PC-3 (cell line): ENCODE measurements at regions not wholly inside any gene's neighbourhood (a gene's known extent, or its start where the extent isn't known, plus 50 kb on each side); places are given as distances from the start of the nearest gene placed in this dataset.

ENCODE experiments used
- EZH2phosphoT487 ChIP-seq: fragments of 300-600 bp; sonication (generic); IDR thresholded peaks from 2 replicates; pipeline ENCODE4 v1.6.1; 2018; ENCODE audit warnings: mild to moderate bottlenecking, antibody characterized with exemption, low read length, borderline replicate concordance
- TF ChIP-seq, protein P1 (sequence below): fragments of 300-600 bp; sonication (generic); conservative IDR thresholded peaks from 2 replicates; pipeline ENCODE4 v1.5.1; 2017; ENCODE audit warnings: antibody characterized with exemption, low read depth, mild to moderate bottlenecking, low read length

DNA sequence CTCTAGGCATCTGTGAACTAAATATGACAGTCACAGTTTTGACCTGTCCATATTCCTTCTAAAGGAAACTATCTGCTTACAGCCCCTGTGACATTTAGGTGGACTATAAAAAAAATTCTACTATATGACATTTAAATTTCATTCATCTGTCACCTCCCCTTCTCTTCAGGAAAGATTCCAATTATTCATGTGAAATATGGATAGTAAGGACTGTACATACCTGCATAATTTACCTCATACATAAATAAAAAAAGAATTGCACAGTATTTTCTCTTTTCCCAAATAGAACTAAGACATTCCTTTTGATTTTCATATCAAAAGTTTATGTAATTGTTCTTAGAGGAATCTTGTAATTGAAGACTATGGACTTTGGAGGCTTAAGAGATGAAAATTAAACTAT, 192.3 kb upstream of the GRIN3A start:
- TF ChIP-seq, protein P1, sequence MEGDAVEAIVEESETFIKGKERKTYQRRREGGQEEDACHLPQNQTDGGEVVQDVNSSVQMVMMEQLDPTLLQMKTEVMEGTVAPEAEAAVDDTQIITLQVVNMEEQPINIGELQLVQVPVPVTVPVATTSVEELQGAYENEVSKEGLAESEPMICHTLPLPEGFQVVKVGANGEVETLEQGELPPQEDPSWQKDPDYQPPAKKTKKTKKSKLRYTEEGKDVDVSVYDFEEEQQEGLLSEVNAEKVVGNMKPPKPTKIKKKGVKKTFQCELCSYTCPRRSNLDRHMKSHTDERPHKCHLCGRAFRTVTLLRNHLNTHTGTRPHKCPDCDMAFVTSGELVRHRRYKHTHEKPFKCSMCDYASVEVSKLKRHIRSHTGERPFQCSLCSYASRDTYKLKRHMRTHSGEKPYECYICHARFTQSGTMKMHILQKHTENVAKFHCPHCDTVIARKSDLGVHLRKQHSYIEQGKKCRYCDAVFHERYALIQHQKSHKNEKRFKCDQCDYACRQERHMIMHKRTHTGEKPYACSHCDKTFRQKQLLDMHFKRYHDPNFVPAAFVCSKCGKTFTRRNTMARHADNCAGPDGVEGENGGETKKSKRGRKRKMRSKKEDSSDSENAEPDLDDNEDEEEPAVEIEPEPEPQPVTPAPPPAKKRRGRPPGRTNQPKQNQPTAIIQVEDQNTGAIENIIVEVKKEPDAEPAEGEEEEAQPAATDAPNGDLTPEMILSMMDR = no peak
- TF ChIP-seq EZH2phosphoT487 = no peak
